ENCODE measurements at regions not wholly inside any gene's neighbourhood (a gene's known extent, or its start where the extent isn't known, plus 50 kb on each side); places are given as distances from the start of the nearest gene placed in this dataset.

GRCh38 chr15:26460165-26460564, 312.7 kb downstream of the GABRB3 start:
- no peak overlapping the region for H3K9ac ChIP-seq
- TF ChIP-seq CTCF (conservative IDR thresholded peaks at IDR 0.05; ENCODE audit: low read depth, low read length) = no peak
- H3K27ac ChIP-seq = no peak overlapping the region
- H3K4me3 ChIP-seq (IDR thresholded peaks at IDR 0.05; ENCODE audit: insufficient read depth, low read depth, low read length) = no peak overlapping the region
- no peaks in the 10 kb centered on the region for H4K20me1 ChIP-seq (ENCODE audit: insufficient read depth)
- no peaks in the 10 kb centered on the region for H3K79me2 ChIP-seq (ENCODE audit: insufficient read depth, low read depth)
- no peaks in the 10 kb centered on the region for H3K36me3 ChIP-seq (ENCODE audit: insufficient read depth)
- H2AFZ ChIP-seq (ENCODE audit: low read depth) = no peak overlapping the region
- no peak overlapping the region for H3K4me2 ChIP-seq
- H3K27me3 ChIP-seq (ENCODE audit: insufficient read depth, low read depth) = no peaks in the 10 kb centered on the region
- no peaks in the 10 kb centered on the region for H3K4me1 ChIP-seq (ENCODE audit: low read depth, poor library complexity, severe bottlenecking)

DNA sequence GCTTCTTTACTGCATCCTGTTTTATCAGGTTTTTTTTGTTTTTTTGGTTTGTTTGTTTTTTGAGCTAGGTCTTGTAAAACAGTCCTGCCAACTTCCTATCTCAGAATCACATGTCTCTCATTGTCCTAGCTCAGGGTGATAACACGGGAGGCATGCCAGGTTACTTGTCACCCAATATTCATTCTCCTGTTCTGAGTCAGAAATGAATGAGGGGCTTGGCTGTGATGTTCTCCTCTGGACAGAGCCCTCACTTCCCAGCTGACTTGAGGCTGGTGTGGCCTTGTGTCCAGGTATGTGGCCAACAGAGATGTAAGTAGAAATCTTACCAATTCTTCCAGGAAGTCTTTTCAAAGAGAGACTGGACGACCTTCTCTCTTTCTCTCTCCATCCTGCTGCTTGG, 317.0 kb downstream of the GABRB3 start:
- H3K27me3 ChIP-seq (ENCODE audit: insufficient read depth, low read depth) = no peaks in the 10 kb centered on the region
- no peak overlapping the region for H2AFZ ChIP-seq (ENCODE audit: low read depth)
- no peaks in the 10 kb centered on the region for H3K36me3 ChIP-seq (ENCODE audit: insufficient read depth)
- no peak overlapping the region for H3K9ac ChIP-seq
- H3K4me2 ChIP-seq = no peak overlapping the region
- H3K4me1 ChIP-seq (ENCODE audit: low read depth, poor library complexity, severe bottlenecking) = no peaks in the 10 kb centered on the region
- TF ChIP-seq CTCF (conservative IDR thresholded peaks at IDR 0.05; ENCODE audit: low read depth, low read length) = no peak
- H3K27ac ChIP-seq = no peak overlapping the region
- no peaks in the 10 kb centered on the region for H3K79me2 ChIP-seq (ENCODE audit: insufficient read depth, low read depth)
- H3K4me3 ChIP-seq (IDR thresholded peaks at IDR 0.05; ENCODE audit: insufficient read depth, low read depth, low read length) = no peak overlapping the region
- no peaks in the 10 kb centered on the region for H4K20me1 ChIP-seq (ENCODE audit: insufficient read depth)

DNA sequence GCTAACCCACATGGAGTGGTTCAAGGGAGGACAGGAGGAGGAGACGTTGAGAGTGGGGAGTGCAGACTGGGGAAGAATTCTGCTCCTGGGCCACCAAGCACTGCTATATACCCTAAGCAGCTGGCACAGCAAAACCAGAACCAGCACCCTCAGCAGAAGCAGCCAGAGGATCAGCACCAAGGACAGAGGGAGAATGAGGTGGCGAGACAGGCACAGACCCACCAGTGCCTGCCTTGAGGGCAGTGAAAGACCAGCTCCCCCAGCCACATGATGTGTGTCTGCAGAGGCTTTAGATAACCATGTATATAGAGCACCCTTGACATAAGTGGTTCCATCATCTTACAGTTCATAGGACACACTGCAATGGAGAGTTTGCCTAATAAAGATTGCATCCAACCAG, 319.0 kb downstream of the GABRB3 start:
- H3K36me3 ChIP-seq (ENCODE audit: insufficient read depth) = no peaks in the 10 kb centered on the region
- no peak overlapping the region for H3K4me3 ChIP-seq (IDR thresholded peaks at IDR 0.05; ENCODE audit: insufficient read depth, low read depth, low read length)
- H3K27me3 ChIP-seq (ENCODE audit: insufficient read depth, low read depth) = no peaks in the 10 kb centered on the region
- TF ChIP-seq CTCF (conservative IDR thresholded peaks at IDR 0.05; ENCODE audit: low read depth, low read length) = no peak
- H4K20me1 ChIP-seq (ENCODE audit: insufficient read depth) = no peaks in the 10 kb centered on the region
- no peak overlapping the region for H3K9ac ChIP-seq
- H3K4me2 ChIP-seq = no peak overlapping the region
- no peaks in the 10 kb centered on the region for H3K4me1 ChIP-seq (ENCODE audit: low read depth, poor library complexity, severe bottlenecking)
- no peak overlapping the region for H3K27ac ChIP-seq
- H3K79me2 ChIP-seq (ENCODE audit: insufficient read depth, low read depth) = no peaks in the 10 kb centered on the region
- H2AFZ ChIP-seq (ENCODE audit: low read depth) = no peak overlapping the region

DNA sequence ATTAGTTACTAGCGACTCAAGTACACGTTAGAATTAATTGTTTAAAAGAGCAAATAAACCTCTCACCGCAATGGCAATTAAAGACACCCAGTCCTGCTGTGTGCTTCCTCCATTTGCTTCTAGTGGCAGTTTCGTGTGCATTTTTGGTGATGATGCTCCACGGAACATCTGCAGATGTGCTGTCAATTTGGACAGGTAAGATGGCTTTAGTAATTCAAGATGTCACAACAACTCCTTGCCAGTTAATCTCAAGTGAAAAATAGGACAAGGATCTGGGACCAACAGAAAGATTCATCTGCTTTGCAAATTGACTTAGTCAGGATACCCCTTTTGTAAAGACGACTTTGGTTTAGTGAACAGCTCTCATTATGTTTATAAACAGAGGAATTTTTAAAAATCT, 320.9 kb downstream of the GABRB3 start:
- no peaks in the 10 kb centered on the region for H3K27me3 ChIP-seq (ENCODE audit: insufficient read depth, low read depth)
- H3K4me2 ChIP-seq = no peak overlapping the region
- no peak overlapping the region for H2AFZ ChIP-seq (ENCODE audit: low read depth)
- H3K4me1 ChIP-seq (ENCODE audit: low read depth, poor library complexity, severe bottlenecking) = no peaks in the 10 kb centered on the region
- TF ChIP-seq CTCF (conservative IDR thresholded peaks at IDR 0.05; ENCODE audit: low read depth, low read length) = no peak
- H3K9ac ChIP-seq = no peak overlapping the region
- H3K27ac ChIP-seq = no peak overlapping the region
- H3K79me2 ChIP-seq (ENCODE audit: insufficient read depth, low read depth) = no peaks in the 10 kb centered on the region
- no peaks in the 10 kb centered on the region for H4K20me1 ChIP-seq (ENCODE audit: insufficient read depth)
- no peaks in the 10 kb centered on the region for H3K36me3 ChIP-seq (ENCODE audit: insufficient read depth)
- H3K4me3 ChIP-seq (IDR thresholded peaks at IDR 0.05; ENCODE audit: insufficient read depth, low read depth, low read length) = no peak overlapping the region

- Histone ChIP-seq H4K20me1 (ENCODE audit: insufficient read depth) (no peaks in the 10 kb centered on the region), H3K36me3 (ENCODE audit: insufficient read depth) (no peaks in the 10 kb centered on the region), H3K27me3 (ENCODE audit: insufficient read depth, low read depth) (no peaks in the 10 kb centered on the region), H3K9ac (no peak overlapping the region), H3K4me3 (IDR thresholded peaks at IDR 0.05; ENCODE audit: insufficient read depth, low read depth, low read length) (no peak overlapping the region), H3K4me2 (no peak overlapping the region), H2AFZ (ENCODE audit: low read depth) (no peak overlapping the region), H3K79me2 (ENCODE audit: insufficient read depth, low read depth) (no peaks in the 10 kb centered on the region), H3K4me1 (ENCODE audit: low read depth, poor library complexity, severe bottlenecking) (no peaks in the 10 kb centered on the region), H3K27ac (no peak overlapping the region)
- no peak for TF ChIP-seq CTCF (conservative IDR thresholded peaks at IDR 0.05; ENCODE audit: low read depth, low read length)
These were observed 323.6 kb downstream of the GABRB3 start for GRCh38 chr15:26449291-26449690.
